ENCODE measurements at regions not wholly inside any gene's neighbourhood (a gene's known extent, or its start where the extent isn't known, plus 50 kb on each side); places are given as distances from the start of the nearest gene placed in this dataset.
"Not testable (repeated sequence)": the region's sequence is repeated elsewhere in the genome, so short reads cannot be mapped to it uniquely, and the experiment has no call there.

DNA sequence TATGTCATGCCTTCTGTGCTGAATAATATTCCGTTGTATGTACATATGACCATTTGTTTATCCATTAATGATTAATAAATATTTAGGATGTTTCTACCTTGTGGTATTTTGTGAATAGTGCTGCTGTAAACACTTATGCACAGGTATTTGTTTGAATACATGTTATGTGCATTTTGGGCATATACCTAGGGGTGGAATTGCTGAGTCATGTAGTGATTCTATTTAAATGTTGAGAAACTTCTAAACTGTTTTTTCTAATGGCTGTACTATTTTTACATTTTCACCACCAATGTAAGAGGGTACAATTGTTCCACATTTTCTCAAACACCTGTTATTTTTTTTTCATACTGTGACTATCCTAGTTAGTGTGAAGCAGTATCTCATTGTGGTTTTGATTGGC is 1318.6 kb downstream of the TECRL start:
- no peaks in the 10 kb centered on the region for H3K36me3 ChIP-seq
- no peaks in the 10 kb centered on the region for H3K4me1 ChIP-seq
- no peak overlapping the region for H3K4me3 ChIP-seq
- no peak overlapping the region for H3K27ac ChIP-seq
- 73 to 84% methylated on average over 1 of the region's 1 CpG for WGBS, 2 donors
- TF ChIP-seq, protein P1, sequence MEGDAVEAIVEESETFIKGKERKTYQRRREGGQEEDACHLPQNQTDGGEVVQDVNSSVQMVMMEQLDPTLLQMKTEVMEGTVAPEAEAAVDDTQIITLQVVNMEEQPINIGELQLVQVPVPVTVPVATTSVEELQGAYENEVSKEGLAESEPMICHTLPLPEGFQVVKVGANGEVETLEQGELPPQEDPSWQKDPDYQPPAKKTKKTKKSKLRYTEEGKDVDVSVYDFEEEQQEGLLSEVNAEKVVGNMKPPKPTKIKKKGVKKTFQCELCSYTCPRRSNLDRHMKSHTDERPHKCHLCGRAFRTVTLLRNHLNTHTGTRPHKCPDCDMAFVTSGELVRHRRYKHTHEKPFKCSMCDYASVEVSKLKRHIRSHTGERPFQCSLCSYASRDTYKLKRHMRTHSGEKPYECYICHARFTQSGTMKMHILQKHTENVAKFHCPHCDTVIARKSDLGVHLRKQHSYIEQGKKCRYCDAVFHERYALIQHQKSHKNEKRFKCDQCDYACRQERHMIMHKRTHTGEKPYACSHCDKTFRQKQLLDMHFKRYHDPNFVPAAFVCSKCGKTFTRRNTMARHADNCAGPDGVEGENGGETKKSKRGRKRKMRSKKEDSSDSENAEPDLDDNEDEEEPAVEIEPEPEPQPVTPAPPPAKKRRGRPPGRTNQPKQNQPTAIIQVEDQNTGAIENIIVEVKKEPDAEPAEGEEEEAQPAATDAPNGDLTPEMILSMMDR (IDR thresholded peaks at IDR 0.05): no peak
- TF ChIP-seq POLR2A (IDR thresholded peaks at IDR 0.05): no peak
- DNase-seq: no peak
- no peaks in the 10 kb centered on the region for H3K27me3 ChIP-seq
- intact Hi-C loops (cut with DNase I): no loop called here
- no peaks in the 10 kb centered on the region for H3K9me3 ChIP-seq

DNA sequence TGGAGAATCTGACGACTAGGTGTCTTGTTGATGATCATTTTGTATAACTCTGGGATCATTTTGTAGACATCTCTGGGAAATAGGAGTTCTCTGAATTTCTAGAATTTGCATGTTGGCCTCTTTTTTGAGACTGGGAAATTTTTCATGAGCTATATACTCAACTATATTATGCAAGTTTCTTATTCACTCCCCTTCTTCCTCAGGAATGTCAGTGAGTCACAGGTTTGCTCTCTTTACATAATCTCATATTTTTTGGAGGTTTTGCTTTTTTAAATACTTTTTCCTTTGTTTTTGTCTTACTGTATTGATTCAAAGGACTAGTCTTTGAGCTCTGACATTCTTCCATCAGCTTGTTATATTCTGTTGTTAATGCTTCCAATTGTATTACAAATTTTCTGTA is 1324.2 kb downstream of the TECRL start:
- H3K4me1 ChIP-seq: no peaks in the 10 kb centered on the region
- WGBS, 2 donors: 74 to 81% methylated on average over 1 of the region's 1 CpG
- no peak for DNase-seq

DNA sequence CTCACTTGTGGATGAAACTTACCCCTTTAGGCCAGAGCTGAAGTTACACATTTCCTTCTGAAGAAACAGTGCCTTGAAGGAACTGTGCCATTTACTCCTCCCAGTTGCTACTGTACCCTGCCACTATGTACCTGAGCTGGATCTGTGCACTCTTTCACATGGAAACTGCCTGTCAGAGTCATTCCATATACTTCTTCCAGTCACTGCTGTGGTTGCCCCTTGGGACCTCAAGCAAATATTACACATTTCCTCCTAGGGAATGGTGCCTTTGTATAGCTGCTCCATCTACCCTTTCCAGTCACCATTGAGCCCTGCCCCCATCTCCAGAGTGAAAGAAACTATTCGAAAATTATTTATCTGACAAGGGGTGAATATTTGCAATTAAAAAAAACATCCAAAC is 1328.3 kb downstream of the TECRL start:
- no peak overlapping the region for H3K4me3 ChIP-seq
- no peak for TF ChIP-seq POLR2A (IDR thresholded peaks at IDR 0.05)
- TF ChIP-seq, protein P1 (IDR thresholded peaks at IDR 0.05): no peak
- intact Hi-C loops (cut with DNase I): no loop called here
- no peak overlapping the region for H3K27ac ChIP-seq
- no peaks in the 10 kb centered on the region for H3K27me3 ChIP-seq
- 27 to 46% methylated on average over 1 of the region's 1 CpG for WGBS, 2 donors
- no peaks in the 10 kb centered on the region for H3K4me1 ChIP-seq
- no peak for DNase-seq
- H3K36me3 ChIP-seq: no peaks in the 10 kb centered on the region
- no peaks in the 10 kb centered on the region for H3K9me3 ChIP-seq

More for the DNA sequence above, 1324.2 kb downstream of the TECRL start:
- no peaks in the 10 kb centered on the region for H3K27me3 ChIP-seq
- H3K9me3 ChIP-seq: no peaks in the 10 kb centered on the region
- no peak overlapping the region for H3K4me3 ChIP-seq
- no peaks in the 10 kb centered on the region for H3K36me3 ChIP-seq
- TF ChIP-seq, protein P1 (IDR thresholded peaks at IDR 0.05): no peak
- TF ChIP-seq POLR2A (IDR thresholded peaks at IDR 0.05): no peak
- H3K27ac ChIP-seq: no peak overlapping the region
- intact Hi-C loops (cut with DNase I): no loop called here

DNA sequence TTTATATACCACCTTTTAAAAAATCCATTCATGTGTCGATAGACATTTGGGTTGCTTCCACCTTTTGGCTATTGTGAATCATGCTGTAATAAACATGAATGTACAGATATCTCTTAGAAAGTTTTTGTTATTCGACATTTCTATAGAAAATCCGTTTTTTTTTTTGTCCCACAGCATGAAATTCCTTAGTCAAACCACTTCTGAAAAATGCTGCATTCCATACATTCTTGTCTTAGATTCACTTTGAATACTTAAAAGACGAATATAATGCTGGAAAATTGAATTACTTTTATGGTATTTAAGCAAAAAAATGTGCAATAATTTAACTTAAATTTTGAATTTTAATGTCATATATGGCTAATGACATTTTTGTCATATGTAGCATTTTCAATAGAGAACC is 1345.5 kb downstream of the TECRL start:
- no peaks in the 10 kb centered on the region for H3K4me1 ChIP-seq
- H3K27ac ChIP-seq: no peak overlapping the region
- no peak for DNase-seq
- intact Hi-C loops (cut with DNase I): no loop called here
- TF ChIP-seq, protein P1 (IDR thresholded peaks at IDR 0.05): no peak
- no peak for TF ChIP-seq POLR2A (IDR thresholded peaks at IDR 0.05)
- H3K27me3 ChIP-seq: no peaks in the 10 kb centered on the region
- no peaks in the 10 kb centered on the region for H3K36me3 ChIP-seq
- no peak overlapping the region for H3K4me3 ChIP-seq
- 39 to 47% methylated on average over 4 of the region's 4 CpGs for WGBS, 2 donors
- H3K9me3 ChIP-seq: no peaks in the 10 kb centered on the region

DNA sequence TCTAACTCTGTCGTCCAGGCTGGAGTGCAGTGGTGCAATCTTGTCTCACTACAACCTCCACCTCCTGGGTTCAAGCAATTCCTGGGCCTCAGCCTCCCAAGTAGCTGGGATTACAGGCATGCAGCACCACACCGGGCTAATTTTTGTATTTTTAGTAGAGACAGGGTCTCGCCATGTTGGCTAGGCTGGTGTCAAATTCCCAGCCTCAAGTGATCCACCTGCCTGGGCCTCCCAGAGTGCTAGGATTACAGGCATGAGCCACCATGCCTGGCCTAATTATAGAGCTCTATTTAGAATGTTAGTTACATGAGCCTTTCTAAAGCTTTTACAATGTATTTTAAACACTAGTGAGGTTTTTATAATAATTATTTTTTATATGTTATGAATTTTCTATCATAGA is 1346.4 kb downstream of the TECRL start:
- H3K27ac ChIP-seq; H3K9me3 ChIP-seq; DNase-seq; H3K36me3 ChIP-seq; H3K4me3 ChIP-seq; intact Hi-C loops (cut with DNase I); H3K4me1 ChIP-seq; H3K27me3 ChIP-seq: not testable (repeated sequence)
- WGBS, 2 donors: 77 to 92% methylated on average over 3 of the region's 3 CpGs

DNA sequence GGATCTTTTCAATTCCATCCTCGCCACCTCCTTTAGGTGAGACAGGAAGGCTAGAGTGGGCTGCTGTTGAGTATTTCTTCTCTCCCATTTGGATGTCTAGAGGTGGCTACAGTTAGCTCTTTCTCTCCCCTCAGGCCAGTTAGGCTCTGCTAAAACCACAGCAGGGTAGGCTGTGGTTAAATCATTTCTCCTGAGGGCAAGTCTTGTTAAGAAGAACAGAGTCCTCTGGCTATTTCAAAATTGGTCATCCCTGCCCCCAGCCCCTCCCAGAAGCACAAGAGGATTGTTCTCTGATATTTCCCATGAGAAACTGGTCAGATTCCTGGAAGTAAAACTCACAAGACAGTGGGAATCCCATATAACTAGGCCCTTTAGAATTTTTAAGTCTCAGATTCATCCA is 1359.5 kb downstream of the TECRL start:
- H3K4me3 ChIP-seq: no peak overlapping the region
- H3K27me3 ChIP-seq: no peaks in the 10 kb centered on the region
- H3K4me1 ChIP-seq: no peaks in the 10 kb centered on the region
- DNase-seq: no peak
- no peak overlapping the region for H3K27ac ChIP-seq
- 58 to 70% methylated on average over 1 of the region's 1 CpG for WGBS, 2 donors
- no peak for TF ChIP-seq POLR2A (IDR thresholded peaks at IDR 0.05)
- TF ChIP-seq, protein P1 (IDR thresholded peaks at IDR 0.05): no peak
- H3K9me3 ChIP-seq: peaks cover 0 to 10% (median 0%) of the 10 kb centered on the region in 3 donors
- no peaks in the 10 kb centered on the region for H3K36me3 ChIP-seq
- intact Hi-C loops (cut with DNase I): no loop called here

Data from esophagus squamous epithelium (tissue), 5 donors.